GM12864 (cell line): ENCODE measurements at regions not wholly inside any gene's neighbourhood (a gene's known extent, or its start where the extent isn't known, plus 50 kb on each side); places are given as distances from the start of the nearest gene placed in this dataset.

Experiments used
- DNase-seq: peaks from one replicate; pipeline ENCODE4 v3.0.0-alpha.2; 2011; ENCODE audit warnings: low read depth
- H3K4me3 ChIP-seq: 2 replicates; pipeline ENCODE4 v1.5.1; 2011; ENCODE audit warnings: mild to moderate bottlenecking, low read depth, low read length, control low read depth
- TF ChIP-seq, protein P1 (sequence below): IDR thresholded peaks from 2 replicates; pipeline ENCODE4 v1.5.1; 2011; ENCODE audit warnings: low read depth, mild to moderate bottlenecking, moderate library complexity, low read length, control low read depth, inconsistent platforms; ENCODE audit errors: missing control alignments

DNA sequence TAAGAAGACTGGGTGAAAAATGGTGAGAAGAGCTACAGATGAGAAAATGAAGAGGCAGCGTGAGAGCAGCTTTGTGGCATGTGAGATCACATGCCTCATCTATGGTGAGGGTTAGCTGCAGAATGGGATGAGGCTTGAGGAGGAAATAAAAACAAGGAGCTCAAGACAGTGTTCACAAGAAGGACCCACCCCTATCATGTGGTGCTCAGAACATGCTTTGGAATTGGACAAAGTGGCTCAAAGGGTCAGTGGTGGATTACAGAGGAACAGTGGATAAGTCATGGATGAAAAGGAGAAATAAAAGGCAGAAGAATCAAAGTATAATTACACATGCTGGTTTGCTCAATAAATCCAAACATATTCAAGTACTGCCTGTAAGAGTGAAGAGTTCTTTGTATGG lies 126.9 kb upstream of the UST start:
- TF ChIP-seq, protein P1, sequence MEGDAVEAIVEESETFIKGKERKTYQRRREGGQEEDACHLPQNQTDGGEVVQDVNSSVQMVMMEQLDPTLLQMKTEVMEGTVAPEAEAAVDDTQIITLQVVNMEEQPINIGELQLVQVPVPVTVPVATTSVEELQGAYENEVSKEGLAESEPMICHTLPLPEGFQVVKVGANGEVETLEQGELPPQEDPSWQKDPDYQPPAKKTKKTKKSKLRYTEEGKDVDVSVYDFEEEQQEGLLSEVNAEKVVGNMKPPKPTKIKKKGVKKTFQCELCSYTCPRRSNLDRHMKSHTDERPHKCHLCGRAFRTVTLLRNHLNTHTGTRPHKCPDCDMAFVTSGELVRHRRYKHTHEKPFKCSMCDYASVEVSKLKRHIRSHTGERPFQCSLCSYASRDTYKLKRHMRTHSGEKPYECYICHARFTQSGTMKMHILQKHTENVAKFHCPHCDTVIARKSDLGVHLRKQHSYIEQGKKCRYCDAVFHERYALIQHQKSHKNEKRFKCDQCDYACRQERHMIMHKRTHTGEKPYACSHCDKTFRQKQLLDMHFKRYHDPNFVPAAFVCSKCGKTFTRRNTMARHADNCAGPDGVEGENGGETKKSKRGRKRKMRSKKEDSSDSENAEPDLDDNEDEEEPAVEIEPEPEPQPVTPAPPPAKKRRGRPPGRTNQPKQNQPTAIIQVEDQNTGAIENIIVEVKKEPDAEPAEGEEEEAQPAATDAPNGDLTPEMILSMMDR: no peak
- no peak overlapping the region for H3K4me3 ChIP-seq
- DNase-seq: no peak

DNA sequence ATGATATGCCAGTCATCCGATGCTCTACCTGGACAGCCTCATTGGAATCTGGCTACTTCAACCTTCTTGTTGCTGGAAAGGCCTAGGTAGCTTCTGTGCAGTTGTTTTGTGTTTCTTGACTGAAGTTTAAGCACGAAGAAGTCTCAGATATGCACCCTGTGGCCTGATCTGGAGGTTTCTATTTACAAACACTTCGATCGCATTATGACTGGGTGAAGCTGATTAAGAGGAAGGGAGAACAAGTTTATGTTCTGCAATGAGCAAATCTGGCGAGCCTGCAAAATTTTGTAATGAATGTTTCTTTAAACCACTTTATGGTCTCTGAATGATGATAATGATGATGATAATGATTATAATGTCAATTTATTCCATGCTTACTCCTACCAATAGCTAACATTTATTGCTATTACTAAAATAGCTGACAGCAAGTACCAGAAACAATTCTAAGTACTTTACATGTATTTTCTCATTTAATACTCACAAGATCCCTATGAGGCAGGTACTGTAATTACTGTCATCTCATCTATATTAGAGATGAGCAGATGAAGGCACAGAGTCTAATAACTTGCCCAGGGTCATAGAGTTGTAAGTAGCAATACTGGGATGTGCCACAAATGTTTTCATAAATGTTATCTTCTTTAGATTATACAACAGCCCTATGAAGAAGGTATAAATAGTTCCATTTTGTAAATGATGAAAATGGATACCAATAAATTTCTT lies 126.1 kb upstream of the UST start:
- TF ChIP-seq, protein P1: no peak
- peak; percentile 38 for DNase-seq
- H3K4me3 ChIP-seq: no peak overlapping the region

DNA sequence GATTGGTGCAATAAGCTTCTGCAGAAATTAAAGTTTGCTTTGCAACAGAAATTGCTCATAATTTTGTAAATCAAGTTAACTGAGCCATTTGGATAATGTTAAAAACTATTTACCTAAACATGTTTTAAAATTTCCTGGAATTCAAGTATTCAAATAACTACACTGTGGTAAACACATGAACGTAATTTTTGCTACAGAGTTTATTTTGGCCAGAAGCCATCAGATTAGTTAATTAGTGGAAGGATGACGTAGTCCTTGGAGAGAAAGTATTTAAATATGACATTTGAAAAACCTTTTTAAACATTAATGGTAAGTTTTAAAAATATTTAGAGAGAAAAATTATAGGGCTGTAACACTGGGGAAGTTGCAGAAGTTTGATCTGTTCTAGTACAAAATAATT lies 121.2 kb upstream of the UST start:
- no peak for DNase-seq
- TF ChIP-seq, protein P1: no peak
- no peak overlapping the region for H3K4me3 ChIP-seq

DNA sequence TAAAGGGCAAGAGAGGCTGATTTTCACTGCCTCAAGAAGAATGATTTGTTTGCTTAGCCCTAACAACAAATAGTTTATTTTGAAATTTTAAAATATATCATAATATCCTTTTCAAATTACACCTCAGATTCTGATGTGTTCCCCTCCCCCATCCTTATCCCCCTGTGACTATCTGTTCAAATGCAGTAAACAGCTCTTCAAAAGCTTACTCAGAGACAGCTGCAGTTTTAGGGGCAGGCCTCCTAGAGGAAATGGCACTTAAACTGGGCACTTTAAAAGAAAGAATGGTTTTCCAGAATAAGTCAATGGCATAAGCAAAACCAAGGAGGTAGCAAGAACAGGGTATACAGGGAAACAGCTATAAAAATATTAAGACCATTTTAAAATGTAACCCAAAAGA lies 118.6 kb upstream of the UST start:
- TF ChIP-seq, protein P1: no peak
- H3K4me3 ChIP-seq: no peak overlapping the region
- DNase-seq: no peak

DNA sequence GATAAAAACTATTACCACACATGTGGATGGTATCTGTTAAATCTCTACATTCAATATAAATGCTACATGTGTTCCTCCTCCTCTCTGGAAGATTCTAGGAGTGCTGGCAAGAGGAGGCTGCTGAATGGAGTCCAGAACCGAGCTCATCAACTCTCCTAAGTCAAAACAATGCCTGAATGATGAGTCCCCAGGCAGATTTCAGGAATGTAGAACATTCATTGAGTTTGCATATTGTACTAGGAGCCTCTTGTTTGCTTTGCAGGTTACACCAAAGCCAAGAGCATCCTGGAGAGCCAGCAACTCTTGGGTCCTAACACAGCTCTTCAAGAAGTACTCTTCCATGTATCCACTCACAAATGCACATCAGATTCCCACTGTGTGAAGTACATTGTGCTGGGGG lies 117.6 kb upstream of the UST start:
- no peak overlapping the region for H3K4me3 ChIP-seq
- no peak for DNase-seq
- TF ChIP-seq, protein P1: no peak

DNA sequence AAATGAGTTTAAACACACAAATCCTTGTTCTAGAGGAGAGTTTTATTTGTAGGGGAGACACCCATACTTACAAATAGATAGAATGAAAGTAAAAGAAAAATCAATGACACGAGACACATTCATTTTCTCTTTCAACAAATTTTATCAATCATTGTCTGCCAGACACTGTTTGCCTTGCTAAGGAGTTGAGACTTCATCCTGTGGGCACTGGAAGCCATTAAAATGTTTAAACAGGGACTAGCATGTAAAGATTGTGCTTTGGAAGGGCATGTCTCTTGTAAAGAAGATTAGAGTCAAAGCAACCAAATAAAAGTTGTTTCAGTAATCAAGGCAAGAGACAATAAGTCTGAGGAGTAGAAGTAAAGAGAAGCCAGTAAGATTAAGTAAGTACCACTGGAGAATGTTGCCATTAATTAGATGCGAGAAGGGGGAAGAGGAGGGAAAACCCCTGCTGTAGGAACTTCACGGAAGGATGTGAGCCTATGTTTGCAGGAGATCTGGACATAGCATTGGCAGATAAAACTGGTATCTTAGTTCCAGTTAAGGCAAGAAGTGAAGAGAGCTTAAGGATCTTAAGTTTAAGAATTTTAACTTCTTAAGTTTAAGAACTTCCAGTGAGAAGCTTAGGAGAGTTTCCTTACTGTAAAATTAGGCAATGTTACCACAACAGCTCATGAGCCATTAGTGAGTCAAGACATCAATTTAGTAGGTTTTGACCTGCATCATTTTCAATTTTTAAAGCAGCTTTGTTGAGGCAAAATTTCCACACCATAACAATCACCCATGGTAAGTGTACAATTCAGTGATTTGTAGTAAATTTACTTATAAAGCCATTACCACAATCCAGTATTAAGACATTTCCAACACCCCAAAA lies 117.0 kb upstream of the UST start:
- H3K4me3 ChIP-seq: no peak overlapping the region
- DNase-seq: no peak
- TF ChIP-seq, protein P1: no peak
